IPS-NIHi7 (cell line): ENCODE measurements at regions not wholly inside any gene's neighbourhood (a gene's known extent, or its start where the extent isn't known, plus 50 kb on each side); places are given as distances from the start of the nearest gene placed in this dataset.
"Not testable (repeated sequence)": the region's sequence is repeated elsewhere in the genome, so short reads cannot be mapped to it uniquely, and the experiment has no call there.

Source experiments
- DNase-seq: peaks from one replicate; pipeline ENCODE4 v3.0.0; 2012; ENCODE audit warnings: mixed read lengths; ENCODE audit errors: extremely low spot score

DNA sequence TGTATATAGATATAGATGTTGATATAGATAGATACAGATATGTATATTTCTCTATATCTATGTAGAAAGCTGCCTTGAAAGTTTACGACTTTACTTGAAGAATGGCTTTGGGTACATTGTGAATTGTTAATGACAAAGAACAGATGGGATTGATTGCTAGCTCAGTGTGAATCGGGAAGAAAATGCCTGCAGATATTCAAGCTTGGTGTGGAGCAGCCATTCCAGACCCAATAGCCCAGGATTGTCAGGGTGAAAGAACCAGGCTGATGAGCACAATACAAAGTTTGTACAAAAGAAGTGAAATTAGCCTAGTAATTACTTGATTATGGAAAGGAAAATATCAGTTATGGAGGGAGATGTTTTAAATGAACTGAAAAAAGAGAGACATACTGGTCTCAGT lies 946.2 kb downstream of the STPG2 start:
- DNase-seq, result no peak

DNA sequence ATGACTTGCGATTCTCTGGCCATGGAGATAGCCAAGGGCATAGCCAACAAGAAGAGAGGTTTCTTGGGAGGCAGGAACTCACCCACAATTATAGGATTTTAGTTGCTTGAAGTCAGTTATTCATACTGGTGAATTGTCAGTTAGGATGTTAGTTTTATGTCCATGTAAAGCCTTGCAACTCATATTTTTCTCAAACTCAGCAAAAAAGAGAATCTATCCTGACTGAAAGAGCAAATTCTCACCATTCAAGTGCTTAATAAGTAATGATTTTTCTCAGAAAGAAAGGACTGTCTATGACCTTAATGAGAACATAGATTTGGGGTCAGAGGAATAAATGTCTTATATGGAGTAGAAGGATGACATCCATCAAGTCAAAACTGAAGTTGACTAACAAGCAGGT lies 934.5 kb downstream of the STPG2 start:
- no peak for DNase-seq

DNA sequence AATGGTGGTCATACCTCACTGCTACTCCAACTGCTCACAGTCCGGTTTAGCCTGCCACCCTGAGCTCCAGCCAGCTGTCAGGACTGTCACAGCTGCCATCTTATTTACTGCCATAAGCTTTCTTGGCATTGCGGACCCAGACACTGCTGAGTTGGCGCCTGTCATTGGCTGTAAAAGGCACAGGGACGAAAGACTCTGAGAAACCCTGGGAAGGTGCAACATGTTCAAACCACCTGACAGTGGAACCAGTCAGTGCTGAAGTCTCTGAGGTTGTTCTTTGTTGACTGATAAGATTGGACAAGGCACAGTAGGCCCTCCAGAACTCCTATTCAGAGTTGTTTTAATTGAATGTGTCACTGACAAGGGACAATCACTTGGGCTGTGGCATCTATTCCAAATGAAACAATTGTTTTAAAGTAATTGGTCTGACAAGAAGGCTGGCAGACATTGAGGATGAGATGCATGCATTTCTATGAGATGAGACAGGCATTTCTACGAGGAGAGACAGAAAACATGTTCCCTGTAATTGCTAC lies 927.8 kb downstream of the STPG2 start:
- DNase-seq, result no peak

DNA sequence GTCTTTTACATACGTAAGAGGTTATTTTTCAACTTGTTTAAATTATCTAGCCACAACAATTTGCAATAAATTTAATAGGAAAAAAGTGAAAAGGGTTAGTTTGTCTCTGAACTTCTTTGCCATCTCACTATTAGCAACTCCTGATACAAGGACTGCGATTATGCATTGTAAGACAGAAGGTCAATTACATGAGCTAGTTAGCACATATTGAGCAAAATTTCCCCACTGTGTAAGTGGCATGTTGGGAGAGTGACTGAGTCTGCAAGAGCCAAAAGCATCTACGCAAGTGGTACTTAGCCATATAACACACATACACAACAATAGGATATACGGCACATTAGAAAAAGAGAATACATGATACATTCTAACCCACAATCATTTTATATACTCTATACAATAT lies 927.2 kb downstream of the STPG2 start:
- DNase-seq, result no peak

- peak; percentile 23 for DNase-seq
These were observed 907.8 kb downstream of the STPG2 start for GRCh38 chr4:97235521-97235920.

DNA sequence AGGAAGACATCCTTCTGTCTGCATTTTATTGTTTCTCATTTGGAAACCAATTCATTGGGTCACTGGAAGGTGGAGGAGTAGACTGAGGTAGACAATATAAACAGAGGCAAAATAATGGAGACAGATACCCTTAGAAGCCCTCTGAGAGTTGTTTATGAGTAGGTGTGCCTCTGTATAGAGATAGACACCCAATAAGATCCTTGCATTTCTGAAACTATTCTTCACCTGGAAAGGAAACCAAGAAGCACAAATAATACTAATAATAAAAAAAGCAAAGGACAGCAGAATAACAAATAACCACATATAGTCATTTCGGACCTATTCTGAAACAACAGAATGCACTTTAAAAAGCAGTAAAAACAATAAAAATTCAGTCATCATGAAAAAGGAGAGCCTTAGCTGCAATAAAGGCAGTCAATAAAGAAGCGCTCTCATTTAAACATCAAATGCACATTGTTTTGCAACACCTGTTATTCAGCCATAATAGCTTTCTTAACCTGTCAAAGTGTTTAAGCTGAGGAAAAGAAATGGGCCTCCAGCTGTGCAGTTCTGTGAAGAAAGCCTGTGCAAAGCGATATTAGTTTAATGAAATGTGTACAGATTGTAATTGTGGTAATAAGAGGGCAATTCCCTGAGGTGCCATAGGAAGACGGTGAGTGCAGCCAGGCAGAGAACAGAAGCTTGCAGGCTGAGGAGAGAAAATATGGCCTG lies 904.2 kb downstream of the STPG2 start:
- no peak for DNase-seq

- no peak for DNase-seq
These were observed 903.6 kb downstream of the STPG2 start for GRCh38 chr4:97239667-97239997.

DNA sequence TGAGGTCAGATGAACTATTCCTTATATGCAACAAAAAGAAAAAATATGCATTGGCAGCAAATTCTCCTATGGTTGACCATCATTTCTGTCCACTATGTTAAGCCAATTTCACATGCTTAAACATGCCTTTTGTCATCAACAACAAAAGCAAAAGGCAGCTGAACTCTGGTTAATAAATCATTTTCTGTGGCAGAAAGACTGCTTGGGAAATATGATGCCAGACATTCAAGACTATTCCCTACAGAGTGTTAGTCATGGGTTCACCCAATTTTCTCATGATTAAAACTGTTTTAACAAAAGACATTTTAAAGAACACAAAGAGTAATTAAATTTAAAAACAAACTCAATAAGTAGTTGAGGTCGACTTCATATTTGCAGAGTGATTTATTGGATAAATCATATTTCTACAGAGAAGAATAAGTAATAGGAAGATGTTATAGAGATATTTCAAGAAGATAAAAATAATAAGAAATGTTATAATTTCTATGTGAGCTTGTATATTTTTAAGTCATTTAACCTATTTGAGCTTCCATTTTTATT lies 890.6 kb downstream of the STPG2 start:
- DNase-seq, result no peak

DNA sequence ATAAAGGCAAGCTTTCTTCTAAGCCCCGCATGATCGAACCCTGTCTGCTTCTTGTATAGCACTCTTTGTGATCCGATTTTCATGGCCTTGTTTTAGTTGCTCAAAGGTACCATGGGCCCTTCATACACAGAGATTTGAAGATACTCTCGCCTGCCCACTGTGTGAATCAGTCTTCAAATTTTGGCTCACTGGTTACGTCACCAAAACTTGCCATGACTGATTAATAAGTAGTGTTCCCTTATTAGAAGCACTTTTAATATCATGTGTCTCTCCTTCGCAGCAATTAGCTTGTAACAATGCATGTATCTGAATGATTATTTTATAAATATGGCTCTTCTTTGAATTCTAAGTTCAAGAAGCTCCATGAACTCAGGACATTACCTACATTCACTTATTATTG lies 880.5 kb downstream of the STPG2 start:
- DNase-seq, result no peak

GRCh38 chr4:97270051-97270450 lies 873.2 kb downstream of the STPG2 start:
- no peak for DNase-seq

DNA sequence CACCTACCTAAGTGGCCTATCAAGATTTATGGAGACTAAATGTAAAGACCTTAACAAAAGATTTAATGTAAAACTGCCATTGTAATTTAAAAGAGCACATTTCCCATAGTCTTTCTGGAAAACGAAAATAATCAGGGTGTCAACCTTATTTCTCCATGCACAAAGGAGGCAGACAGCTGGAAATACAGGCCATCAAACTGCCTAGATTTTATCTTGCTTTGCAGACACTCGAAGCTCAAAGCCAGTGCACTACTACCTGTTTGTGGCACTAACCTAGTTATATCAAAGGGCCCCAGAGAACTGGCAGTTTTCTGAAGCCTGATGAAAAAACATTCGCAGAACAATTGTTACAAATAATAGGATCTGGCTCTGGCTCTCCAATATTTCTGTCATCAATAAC lies 863.9 kb downstream of the STPG2 start:
- DNase-seq, result no peak

GRCh38 chr4:97300561-97300960 lies 842.7 kb downstream of the STPG2 start:
- DNase-seq, result no peak

DNA sequence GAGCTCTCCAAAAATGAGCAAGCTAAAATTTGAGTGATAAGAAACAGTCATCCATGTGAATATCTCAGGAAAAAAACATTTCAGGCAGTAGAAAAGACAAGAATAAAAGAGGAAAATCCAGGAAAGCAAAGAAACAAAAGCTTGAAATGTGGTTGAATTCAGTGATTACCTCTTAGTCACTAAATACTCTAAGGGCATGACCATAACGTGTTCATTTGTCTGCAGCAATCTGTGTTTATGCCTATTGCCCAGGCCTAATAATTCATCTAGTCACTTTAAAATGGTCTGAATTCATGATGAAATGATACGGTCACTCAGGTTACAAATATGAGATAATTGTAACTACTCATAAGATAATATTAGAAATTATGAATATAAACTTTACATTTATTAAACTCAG lies 837.9 kb downstream of the STPG2 start:
- DNase-seq, result no peak

DNA sequence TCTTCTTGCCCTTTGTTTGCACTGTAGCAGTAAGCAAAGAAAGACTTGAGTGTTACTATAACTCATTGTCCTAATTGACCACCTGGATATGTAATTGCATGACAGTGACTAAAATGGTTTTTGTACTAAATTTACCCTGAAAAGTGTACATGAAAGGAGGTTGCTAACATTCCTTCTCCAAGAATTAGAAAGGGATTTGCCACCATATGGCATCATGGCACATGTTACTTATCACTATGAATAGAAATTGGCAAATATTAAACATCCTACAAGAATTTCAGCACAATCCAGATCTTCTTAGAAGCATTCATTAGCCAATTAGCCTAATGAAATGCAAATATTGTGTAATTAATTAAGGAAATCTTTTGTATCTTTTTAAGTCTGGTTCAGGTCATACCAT lies 834.2 kb downstream of the STPG2 start:
- no peak for DNase-seq

- no peak for DNase-seq
These were observed 826.1 kb downstream of the STPG2 start for GRCh38 chr4:97317201-97317600.

DNA sequence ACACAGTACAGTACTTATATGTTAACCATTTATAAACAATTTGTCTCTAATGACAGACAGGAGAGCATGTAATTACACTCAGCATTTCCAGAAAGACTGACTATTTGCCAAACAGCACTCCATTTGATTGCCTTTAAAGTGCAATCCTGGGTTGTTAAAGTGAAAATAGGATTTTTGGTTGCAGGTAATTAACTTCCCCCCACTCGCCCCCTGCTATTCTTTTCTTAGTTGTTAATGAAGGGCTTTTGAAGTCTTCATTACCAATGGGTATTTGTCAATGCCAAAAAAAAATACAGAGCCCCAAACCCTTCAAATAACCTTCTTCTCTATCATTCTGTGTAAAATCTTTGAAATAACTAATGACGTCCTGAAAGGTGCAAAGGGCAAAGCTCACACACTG lies 825.6 kb downstream of the STPG2 start:
- DNase-seq, result no peak

DNA sequence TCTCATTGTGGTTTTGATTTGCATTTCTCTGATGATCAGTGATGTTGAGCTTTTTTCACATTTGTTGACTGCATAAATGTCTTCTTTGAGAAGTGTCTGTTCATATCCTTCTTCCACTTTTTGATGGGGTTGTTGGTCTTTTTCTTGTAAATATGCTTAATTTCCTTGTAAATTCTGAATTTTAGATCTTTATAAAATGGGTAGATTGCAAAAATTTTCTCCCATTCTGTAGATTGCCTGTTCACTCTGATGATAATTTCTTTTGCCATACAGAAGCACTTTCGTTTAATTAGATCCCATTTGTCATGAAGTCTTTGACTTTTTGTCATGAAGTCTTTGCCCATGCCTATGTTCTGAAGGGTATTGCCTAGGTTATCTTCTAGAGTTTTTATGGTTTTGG lies 817.5 kb downstream of the STPG2 start:
- not testable (repeated sequence) for DNase-seq

- DNase-seq, result no peak
These were observed 812.4 kb downstream of the STPG2 start for GRCh38 chr4:97330917-97331316.

GRCh38 chr4:97334348-97334747 lies 808.9 kb downstream of the STPG2 start:
- DNase-seq, result no peak

DNA sequence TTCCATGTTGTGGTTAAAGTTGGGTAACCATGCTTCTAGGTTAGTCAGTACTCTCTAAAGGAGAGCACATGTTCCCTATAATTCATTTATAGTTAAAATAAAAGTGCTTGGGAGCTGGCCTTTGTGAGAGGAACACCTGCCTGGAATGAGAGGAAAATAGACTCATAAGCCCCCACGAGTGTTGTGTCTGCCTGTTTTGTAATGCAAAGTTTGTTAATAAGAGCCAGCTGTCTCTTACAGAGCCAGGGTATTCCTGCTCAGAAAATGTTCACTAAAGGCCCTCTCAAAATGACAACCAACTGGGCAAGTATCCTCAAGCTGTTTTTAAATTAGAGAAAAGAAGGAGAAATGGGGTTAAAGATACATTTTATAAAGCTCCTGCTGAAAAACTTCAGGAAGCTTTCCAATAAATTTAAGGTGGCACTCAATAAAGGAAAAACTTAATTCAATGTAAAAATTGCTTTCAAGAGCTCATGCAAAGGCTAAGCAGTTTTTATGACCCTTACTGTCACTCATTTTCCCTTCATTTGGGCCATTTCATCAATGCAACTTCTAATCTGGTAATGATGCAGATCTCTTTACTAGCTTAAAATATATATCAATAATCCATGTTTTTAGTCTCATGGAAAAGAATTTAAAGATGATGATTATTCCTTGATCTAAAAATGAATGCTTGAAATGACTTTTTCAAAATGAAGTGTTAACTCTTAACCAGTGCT lies 793.6 kb downstream of the STPG2 start:
- DNase-seq, result no peak

DNA sequence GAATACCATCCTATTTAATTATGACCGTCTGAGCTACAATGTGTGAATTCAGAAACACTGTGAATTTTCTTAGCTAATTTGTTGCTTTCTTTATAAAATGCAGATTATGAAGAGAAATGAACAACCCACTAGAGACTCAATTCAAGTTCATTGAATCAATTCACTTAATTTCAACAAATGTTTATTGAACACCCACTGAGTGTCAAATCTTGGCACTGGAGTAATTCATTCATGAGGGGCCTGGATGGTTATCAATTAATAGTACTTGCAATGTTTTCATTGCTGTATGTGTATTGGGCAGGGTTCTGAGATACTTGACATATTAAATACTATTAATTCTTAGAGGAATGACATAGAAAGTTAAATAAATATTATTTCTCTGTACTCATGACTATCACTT lies 789.4 kb downstream of the STPG2 start:
- no peak for DNase-seq

GRCh38 chr4:97359826-97360225 lies 783.5 kb downstream of the STPG2 start:
- no peak for DNase-seq

GRCh38 chr4:97360733-97361132 lies 782.5 kb downstream of the STPG2 start:
- DNase-seq, result no peak
